PFSK-1 (cell line): ENCODE measurements at regions not wholly inside any gene's neighbourhood (a gene's known extent, or its start where the extent isn't known, plus 50 kb on each side); places are given as distances from the start of the nearest gene placed in this dataset.

Source experiments
- FOXP2 ChIP-seq: optimal IDR thresholded peaks from 2 replicates; pipeline ENCODE3; 2011; ENCODE audit warnings: borderline replicate concordance, control low read depth, inconsistent platforms; ENCODE audit not compliant: insufficient read depth; ENCODE audit errors: extremely low read length, extremely low read depth
- POLR2AphosphoS5 ChIP-seq: IDR thresholded peaks from 2 replicates; pipeline ENCODE4 v1.6.1; 2012; ENCODE audit warnings: low read depth, mild to moderate bottlenecking, control low read depth, low read length, moderate library complexity
- SIN3A ChIP-seq: IDR thresholded peaks from 2 replicates; pipeline ENCODE4 v1.6.1; 2012; ENCODE audit warnings: mild to moderate bottlenecking, low read length, moderate library complexity, borderline replicate concordance; ENCODE audit not compliant: insufficient read depth
- TAF1 ChIP-seq: IDR thresholded peaks from 2 replicates; pipeline ENCODE4 v1.6.1; 2012; ENCODE audit warnings: low read length, control low read depth, borderline replicate concordance; ENCODE audit not compliant: insufficient read depth
- TF ChIP-seq, protein P1 (sequence below), 2 experiments: IDR thresholded peaks; 2 replicates each; pipeline versions ENCODE4 v1.6.1 to v1.8.0; 2011 to 2012; ENCODE audit warnings: low read depth in 2 of 2, low read length in 2 of 2, control low read depth in 1 of 2, inconsistent platforms in 1 of 2, mild to moderate bottlenecking in 1 of 2, moderate library complexity in 1 of 2; ENCODE audit not compliant: insufficient read depth in 1 of 2

DNA sequence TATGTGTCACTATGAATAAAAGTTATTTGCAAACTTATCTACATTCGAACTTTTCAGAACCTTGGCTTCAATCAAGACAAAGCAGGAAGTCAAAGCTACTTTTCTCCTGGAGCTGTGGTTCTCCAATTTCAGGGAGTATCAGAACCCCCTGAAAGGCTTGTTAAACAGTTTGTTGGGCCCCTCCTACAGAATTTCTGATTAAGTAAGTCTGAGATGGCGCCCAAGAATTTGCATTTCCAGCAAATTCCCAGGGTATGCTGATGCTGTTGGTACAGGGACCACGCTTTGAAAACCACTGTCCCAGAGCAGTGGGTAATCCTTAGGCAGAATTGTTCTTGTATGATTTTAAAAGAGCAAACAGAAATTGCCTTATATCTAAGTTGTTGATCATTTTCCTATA, 189.9 kb upstream of the KCNG1 start:
- no peak for TF ChIP-seq FOXP2
- TF ChIP-seq, protein P1, sequence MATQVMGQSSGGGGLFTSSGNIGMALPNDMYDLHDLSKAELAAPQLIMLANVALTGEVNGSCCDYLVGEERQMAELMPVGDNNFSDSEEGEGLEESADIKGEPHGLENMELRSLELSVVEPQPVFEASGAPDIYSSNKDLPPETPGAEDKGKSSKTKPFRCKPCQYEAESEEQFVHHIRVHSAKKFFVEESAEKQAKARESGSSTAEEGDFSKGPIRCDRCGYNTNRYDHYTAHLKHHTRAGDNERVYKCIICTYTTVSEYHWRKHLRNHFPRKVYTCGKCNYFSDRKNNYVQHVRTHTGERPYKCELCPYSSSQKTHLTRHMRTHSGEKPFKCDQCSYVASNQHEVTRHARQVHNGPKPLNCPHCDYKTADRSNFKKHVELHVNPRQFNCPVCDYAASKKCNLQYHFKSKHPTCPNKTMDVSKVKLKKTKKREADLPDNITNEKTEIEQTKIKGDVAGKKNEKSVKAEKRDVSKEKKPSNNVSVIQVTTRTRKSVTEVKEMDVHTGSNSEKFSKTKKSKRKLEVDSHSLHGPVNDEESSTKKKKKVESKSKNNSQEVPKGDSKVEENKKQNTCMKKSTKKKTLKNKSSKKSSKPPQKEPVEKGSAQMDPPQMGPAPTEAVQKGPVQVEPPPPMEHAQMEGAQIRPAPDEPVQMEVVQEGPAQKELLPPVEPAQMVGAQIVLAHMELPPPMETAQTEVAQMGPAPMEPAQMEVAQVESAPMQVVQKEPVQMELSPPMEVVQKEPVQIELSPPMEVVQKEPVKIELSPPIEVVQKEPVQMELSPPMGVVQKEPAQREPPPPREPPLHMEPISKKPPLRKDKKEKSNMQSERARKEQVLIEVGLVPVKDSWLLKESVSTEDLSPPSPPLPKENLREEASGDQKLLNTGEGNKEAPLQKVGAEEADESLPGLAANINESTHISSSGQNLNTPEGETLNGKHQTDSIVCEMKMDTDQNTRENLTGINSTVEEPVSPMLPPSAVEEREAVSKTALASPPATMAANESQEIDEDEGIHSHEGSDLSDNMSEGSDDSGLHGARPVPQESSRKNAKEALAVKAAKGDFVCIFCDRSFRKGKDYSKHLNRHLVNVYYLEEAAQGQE (IDR thresholded peaks at IDR 0.05; ENCODE audit: insufficient read depth in 1 of 2, low read depth in 2 of 2, low read length in 2 of 2): no peak
- TF ChIP-seq POLR2AphosphoS5: no peak
- no peak for TF ChIP-seq SIN3A
- TF ChIP-seq TAF1: no peak

DNA sequence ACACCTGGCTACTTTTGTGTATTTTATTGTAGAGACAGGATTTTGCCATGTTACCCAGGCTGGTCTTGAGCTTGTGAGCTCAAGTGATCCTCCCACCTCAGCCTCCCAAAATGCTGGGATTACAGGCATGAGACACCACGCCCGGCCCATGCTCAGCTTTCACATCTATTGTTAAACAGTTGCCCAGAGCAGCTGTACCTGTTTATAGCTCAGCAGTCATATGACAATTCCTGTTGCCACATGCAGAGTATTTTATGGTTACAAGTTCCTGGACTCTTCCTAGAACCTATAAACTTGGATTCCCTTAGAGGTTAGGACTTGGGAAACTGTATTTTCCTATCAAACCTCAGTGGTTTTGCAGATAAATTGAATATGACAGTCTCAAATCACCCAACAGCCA, 188.3 kb upstream of the KCNG1 start:
- TF ChIP-seq SIN3A (no peak), TAF1 (no peak), POLR2AphosphoS5 (no peak)
- TF ChIP-seq, protein P1 (IDR thresholded peaks at IDR 0.05; ENCODE audit: insufficient read depth in 1 of 2, low read depth in 2 of 2, low read length in 2 of 2): no peak

- TF ChIP-seq FOXP2: no peak
These were observed 187.2 kb upstream of the KCNG1 start for GRCh38 chr20:51210084-51210483.

- no peak for TF ChIP-seq FOXP2
- no peak for TF ChIP-seq POLR2AphosphoS5
These were observed 185.3 kb upstream of the KCNG1 start for GRCh38 chr20:51208162-51208561.

- no peak for TF ChIP-seq POLR2AphosphoS5
- TF ChIP-seq SIN3A: no peak
- TF ChIP-seq FOXP2: no peak
- TF ChIP-seq, protein P1 (IDR thresholded peaks at IDR 0.05; ENCODE audit: insufficient read depth in 1 of 2, low read depth in 2 of 2, low read length in 2 of 2): no peak
- no peak for TF ChIP-seq TAF1
These were observed 183.2 kb upstream of the KCNG1 start for GRCh38 chr20:51206032-51206662.

DNA sequence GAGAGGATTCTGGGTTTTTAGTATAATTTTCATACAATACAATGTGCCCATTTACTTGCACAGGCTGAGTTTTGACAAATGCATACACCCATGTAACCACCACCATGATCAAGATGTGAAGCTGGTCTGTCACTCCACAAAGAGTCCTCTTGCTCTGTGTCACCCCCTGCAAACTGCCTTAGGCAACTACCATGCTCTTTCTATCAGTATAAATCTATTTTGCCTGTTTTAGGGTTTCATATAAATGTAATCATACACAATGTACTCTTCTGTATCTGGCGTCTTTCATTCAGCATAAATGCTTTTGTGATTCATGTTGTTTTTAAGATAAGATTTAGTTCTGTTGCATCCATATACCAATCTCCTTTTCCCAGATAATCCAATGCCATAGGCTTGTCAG, 181.9 kb upstream of the KCNG1 start:
- TF ChIP-seq FOXP2 (no peak), TAF1 (no peak), POLR2AphosphoS5 (no peak), SIN3A (no peak)
- TF ChIP-seq, protein P1 (IDR thresholded peaks at IDR 0.05; ENCODE audit: insufficient read depth in 1 of 2, low read depth in 2 of 2, low read length in 2 of 2): no peak
